Endothelial cell of umbilical vein (primary cell): ENCODE measurements at regions not wholly inside any gene's neighbourhood (a gene's known extent, or its start where the extent isn't known, plus 50 kb on each side); places are given as distances from the start of the nearest gene placed in this dataset.

Source experiments
- BruUV-seq: library from RNA; stranded (reverse); fragments of 400-500 nt; replicated peaks from 2 replicates; lab custom pipeline; 2021; lab: Mats Ljungman, UMichigan
- CTCF ChIA-PET: fragments of 300-600, 350-600 bp; sonication (Branson Sonifier 250); formaldehyde crosslinking; loops from one replicate; lab custom pipeline; 2021; ENCODE audit warnings: antibody characterized with exemption, inconsistent platforms; lab: Charles Lee
- POLR2A ChIA-PET: fragments of 300-600, 350-600 bp; sonication (Branson Sonifier 250); formaldehyde crosslinking; loops from one replicate; lab custom pipeline; 2021; ENCODE audit warnings: antibody characterized with exemption, inconsistent platforms; lab: Charles Lee
- DNase-seq: peaks from one replicate; pipeline ENCODE4 v3.0.0-alpha.2; 2011; ENCODE audit warnings: low read depth, low spot score
- FAIRE-seq: peaks from 2 replicates; lab custom pipeline; 2011; peaks lifted over from hg19 to GRCh38; lab: Jason Lieb, UNC
- H2AFZ ChIP-seq: 2 replicates; pipeline ENCODE4 v1.6.0; 2012; ENCODE audit warnings: low read depth, low read length, control low read depth, inconsistent platforms
- H3K27ac ChIP-seq: 2 replicates; pipeline ENCODE4 v1.5.1; 2011; ENCODE audit warnings: low read depth, mild to moderate bottlenecking, control low read depth, low read length, moderate library complexity; ENCODE audit not compliant: insufficient read depth
- H3K27me3 ChIP-seq, 2 experiments: 2 replicates each; pipeline versions ENCODE4 v1.6.0 to v1.6.1; 2011; ENCODE audit warnings: low read length in 2 of 2, mixed read lengths in 1 of 2; ENCODE audit not compliant: control insufficient read depth in 2 of 2, insufficient read depth in 2 of 2
- H3K36me3 ChIP-seq, 2 experiments: 2 replicates in 1 of 2; 3 replicates in 1 of 2; pipeline ENCODE4 v1.5.1; 2011; ENCODE audit warnings: low read length in 2 of 2, mild to moderate bottlenecking in 1 of 2, moderate library complexity in 1 of 2; ENCODE audit not compliant: control insufficient read depth in 2 of 2, insufficient read depth in 2 of 2; ENCODE audit errors: extremely low read depth in 1 of 2
- H3K4me1 ChIP-seq: 3 replicates; pipeline ENCODE4 v1.5.1; 2011; ENCODE audit warnings: mild to moderate bottlenecking, low read length; ENCODE audit not compliant: control insufficient read depth, insufficient read depth; ENCODE audit errors: extremely low read depth
- H3K4me2 ChIP-seq: 2 replicates; pipeline ENCODE4 v1.6.1; 2011; ENCODE audit warnings: low read length, control low read depth, mixed read lengths; ENCODE audit not compliant: insufficient read depth
- H3K4me3 ChIP-seq, 3 experiments: fragments of 200-600 bp in 1 of 3; sonication (generic), shearing (Covaris generic) in 1 of 3; replicated peaks in 1 of 3; 2 replicates each; pipeline ENCODE4 v1.5.1; 2011 to 2016; ENCODE audit warnings: control low read depth in 3 of 3, low read length in 3 of 3, mild to moderate bottlenecking in 2 of 3, inconsistent platforms in 1 of 3, low read depth in 1 of 3, moderate library complexity in 1 of 3; ENCODE audit not compliant: insufficient read depth in 1 of 3
- H3K79me2 ChIP-seq: 2 replicates; pipeline ENCODE4 v1.6.0; 2012; ENCODE audit warnings: low read length, inconsistent platforms; ENCODE audit not compliant: control insufficient read depth, insufficient read depth
- H3K9ac ChIP-seq: replicated peaks from 2 replicates; pipeline ENCODE3; 2011; ENCODE audit warnings: low read length, control low read depth; ENCODE audit not compliant: insufficient read depth; ENCODE audit errors: extremely low read depth
- H3K9me1 ChIP-seq: replicated peaks from 3 replicates; pipeline ENCODE4 v1.6.0; 2011; ENCODE audit warnings: mild to moderate bottlenecking, low read length; ENCODE audit not compliant: control insufficient read depth, insufficient read depth; ENCODE audit errors: extremely low read depth
- H3K9me3 ChIP-seq: replicated peaks from 2 replicates; pipeline ENCODE4 v1.5.1; 2012; ENCODE audit warnings: low read length, inconsistent platforms; ENCODE audit not compliant: control insufficient read depth, insufficient read depth
- H4K20me1 ChIP-seq: replicated peaks from 2 replicates; pipeline ENCODE3; 2011; ENCODE audit warnings: mild to moderate bottlenecking, low read length; ENCODE audit not compliant: control insufficient read depth, insufficient read depth; ENCODE audit errors: extremely low read depth
- CTCF ChIP-seq, 2 donors: IDR thresholded peaks; 1 replicate in 1 of 2; 2 replicates in 1 of 2; pipeline ENCODE4 v1.5.1; 2011; ENCODE audit warnings: low read length in 2 of 2, mild to moderate bottlenecking in 2 of 2, moderate library complexity in 2 of 2, control low read depth in 1 of 2, inconsistent platforms in 1 of 2, low read depth in 1 of 2; ENCODE audit not compliant: insufficient read depth in 1 of 2; ENCODE audit errors: extremely low read depth in 1 of 2
- EZH2 ChIP-seq: IDR thresholded peaks from 2 replicates; pipeline ENCODE4 v1.6.1; 2012; ENCODE audit warnings: borderline replicate concordance, low read depth, mild to moderate bottlenecking, moderate library complexity, low read length, inconsistent platforms; ENCODE audit not compliant: severe bottlenecking
- FOS ChIP-seq: IDR thresholded peaks from 2 replicates; pipeline ENCODE4 v1.6.1; 2011; ENCODE audit warnings: mild to moderate bottlenecking, low read length, moderate library complexity, borderline replicate concordance; ENCODE audit not compliant: insufficient read depth
- GATA2 ChIP-seq: IDR thresholded peaks from 2 replicates; pipeline ENCODE4 v1.7.0; 2011; ENCODE audit warnings: low read depth, mild to moderate bottlenecking, moderate library complexity, mixed read lengths, low read length; ENCODE audit not compliant: insufficient read length, insufficient read depth
- JUN ChIP-seq: IDR thresholded peaks from 2 replicates; pipeline ENCODE4 v1.6.1; 2011; ENCODE audit warnings: borderline replicate concordance, low read depth; ENCODE audit not compliant: insufficient read length, insufficient read depth
- MAX ChIP-seq: IDR thresholded peaks from 2 replicates; pipeline ENCODE4 v1.6.1; 2011; ENCODE audit not compliant: insufficient read depth, insufficient read length
- MYC ChIP-seq: IDR thresholded peaks from one replicate; pipeline ENCODE4 v1.6.1; 2011; ENCODE audit warnings: mild to moderate bottlenecking, low read depth, low read length
- POLR2AphosphoS5 ChIP-seq: IDR thresholded peaks from 2 replicates; pipeline ENCODE4 v1.6.1; 2012; ENCODE audit warnings: low read depth, mild to moderate bottlenecking, control low read depth, low read length, moderate library complexity; ENCODE audit not compliant: insufficient read depth
- dilution Hi-C: fragments of 300-500 bp; cut with MboI; formaldehyde crosslinking; loops from one replicate; pipeline ENCODE4 v1.15.0; 2019; ENCODE audit warnings: low sequenced_read_pairs; ENCODE audit not compliant: extremely low pct_ligation_motif_present
- intact Hi-C: fragments of 100-400 bp; cut with micrococcal nuclease; formaldehyde crosslinking; loops from one replicate; pipeline ENCODE4 v1.10.0; 2022

GRCh38 chrX:77085372-77085771 lies 361.8 kb upstream of the FGF16 start:
- Histone ChIP-seq H3K4me3 (no peak overlapping the region), H3K27me3 (no peaks in the 10 kb centered on the region), H3K9me1 (no peaks in the 10 kb centered on the region), H3K9ac (no peak overlapping the region), H3K9me3 (no peaks in the 10 kb centered on the region), H3K79me2 (no peaks in the 10 kb centered on the region), H3K4me2 (peak overlapping the region; percentile 4), H2AFZ (no peak overlapping the region), H3K4me1 (peaks cover 27% of the 10 kb centered on the region), H3K27ac (peak overlapping the region; percentile 44), H3K36me3 (no peaks in the 10 kb centered on the region), H4K20me1 (no peaks in the 10 kb centered on the region)
- FAIRE-seq (peak; percentile 91), DNase-seq (peak; percentile 56)
- BruUV-seq = no TSS peak
- ChIA-PET POLR2A (no interaction called here), CTCF (no interaction called here)
- intact Hi-C loops (loop anchor here (1.0 to 10.0 kb wide), 2 partner anchors 358 to 1019 kb away; partner anchors contain the start of gene PGK1), dilution Hi-C loops (no loop called here)
- no peak for TF ChIP-seq EZH2
- TF ChIP-seq FOS = peak; percentile 8
- TF ChIP-seq MAX = no peak
- TF ChIP-seq JUN = peak; percentile 35
- TF ChIP-seq GATA2 = no peak
- TF ChIP-seq POLR2AphosphoS5 = peak; percentile 48
- no peak for TF ChIP-seq MYC
- no peak for TF ChIP-seq CTCF (IDR thresholded peaks at IDR 0.05; ENCODE audit: extremely low read depth in 1 of 2, insufficient read depth in 1 of 2, low read depth in 1 of 2, low read length in 2 of 2)
